NB4 (cell line): ENCODE measurements at regions not wholly inside any gene's neighbourhood (a gene's known extent, or its start where the extent isn't known, plus 50 kb on each side); places are given as distances from the start of the nearest gene placed in this dataset.

Experiments used
- DNase-seq: peaks from one replicate; pipeline ENCODE4 v3.0.0; 2010; ENCODE audit warnings: low read depth
- H3K4me3 ChIP-seq: one replicate; pipeline ENCODE4 v1.5.1; 2011; ENCODE audit warnings: mild to moderate bottlenecking, low read depth, low read length, moderate library complexity
- MAX ChIP-seq: IDR thresholded peaks from 2 replicates; pipeline ENCODE4 v1.6.1; 2011; ENCODE audit warnings: low read depth, low read length
- MYC ChIP-seq: IDR thresholded peaks from 2 replicates; pipeline ENCODE4 v1.6.1; 2011; ENCODE audit warnings: low read depth, low read length
- POLR2A ChIP-seq: IDR thresholded peaks from 2 replicates; pipeline ENCODE4 v1.6.1; 2011; ENCODE audit warnings: mild to moderate bottlenecking; ENCODE audit not compliant: insufficient read length; ENCODE audit errors: extremely low read depth
- TF ChIP-seq, protein P1 (sequence below): IDR thresholded peaks from one replicate; pipeline ENCODE4 v1.5.1; 2012; ENCODE audit warnings: low read depth, low read length

DNA sequence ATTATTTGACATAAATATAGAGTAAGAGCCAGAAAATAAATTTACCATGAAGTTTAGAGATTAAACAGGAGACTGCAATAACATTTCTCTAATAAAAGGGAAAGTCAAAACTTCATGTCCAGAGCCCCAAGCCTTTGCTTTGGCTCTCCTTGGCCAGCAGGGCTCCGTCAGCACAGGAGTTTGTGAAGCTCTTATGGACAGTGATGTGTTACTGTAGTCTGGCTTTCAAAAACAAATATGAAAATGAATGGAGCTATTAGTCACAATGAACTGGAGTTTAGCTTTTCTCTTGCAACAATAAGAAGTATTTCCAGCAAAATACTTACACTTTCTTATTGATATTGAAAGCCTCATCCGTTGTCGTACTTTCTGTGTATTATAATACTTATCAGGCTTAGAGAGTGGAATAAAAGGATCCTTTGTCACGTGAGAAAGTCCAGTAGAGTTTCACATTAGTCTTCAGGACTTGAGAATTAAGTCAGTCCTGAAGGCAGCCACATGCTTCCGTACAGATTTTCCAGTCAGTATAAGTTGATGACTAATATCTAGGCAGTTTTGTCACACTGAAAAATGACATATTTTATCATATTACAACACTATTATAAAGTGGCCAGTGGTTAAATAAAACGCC is 117.0 kb upstream of the PRL start:
- DNase-seq = no peak

GRCh38 chr6:22418714-22419113 is 121.9 kb upstream of the PRL start:
- no peak overlapping the region for H3K4me3 ChIP-seq
- TF ChIP-seq MYC (no peak), POLR2A (no peak), MAX (no peak)
- TF ChIP-seq, protein P1, sequence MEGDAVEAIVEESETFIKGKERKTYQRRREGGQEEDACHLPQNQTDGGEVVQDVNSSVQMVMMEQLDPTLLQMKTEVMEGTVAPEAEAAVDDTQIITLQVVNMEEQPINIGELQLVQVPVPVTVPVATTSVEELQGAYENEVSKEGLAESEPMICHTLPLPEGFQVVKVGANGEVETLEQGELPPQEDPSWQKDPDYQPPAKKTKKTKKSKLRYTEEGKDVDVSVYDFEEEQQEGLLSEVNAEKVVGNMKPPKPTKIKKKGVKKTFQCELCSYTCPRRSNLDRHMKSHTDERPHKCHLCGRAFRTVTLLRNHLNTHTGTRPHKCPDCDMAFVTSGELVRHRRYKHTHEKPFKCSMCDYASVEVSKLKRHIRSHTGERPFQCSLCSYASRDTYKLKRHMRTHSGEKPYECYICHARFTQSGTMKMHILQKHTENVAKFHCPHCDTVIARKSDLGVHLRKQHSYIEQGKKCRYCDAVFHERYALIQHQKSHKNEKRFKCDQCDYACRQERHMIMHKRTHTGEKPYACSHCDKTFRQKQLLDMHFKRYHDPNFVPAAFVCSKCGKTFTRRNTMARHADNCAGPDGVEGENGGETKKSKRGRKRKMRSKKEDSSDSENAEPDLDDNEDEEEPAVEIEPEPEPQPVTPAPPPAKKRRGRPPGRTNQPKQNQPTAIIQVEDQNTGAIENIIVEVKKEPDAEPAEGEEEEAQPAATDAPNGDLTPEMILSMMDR = no peak
- no peak for DNase-seq

More for the DNA sequence above, 117.0 kb upstream of the PRL start:
- TF ChIP-seq, protein P1 = no peak
- no peak for TF ChIP-seq POLR2A
- no peak for TF ChIP-seq MAX
- no peak for TF ChIP-seq MYC
- H3K4me3 ChIP-seq = no peak overlapping the region

- TF ChIP-seq MAX (no peak), MYC (no peak)
- DNase-seq = no peak
- no peak overlapping the region for H3K4me3 ChIP-seq
Measured at GRCh38 chr6:22421198-22421597, 124.4 kb upstream of the PRL start.

GRCh38 chr6:22424196-22424595 is 127.4 kb upstream of the PRL start:
- no peak for TF ChIP-seq MAX
- no peak for DNase-seq
- H3K4me3 ChIP-seq = no peak overlapping the region

- TF ChIP-seq POLR2A = no peak
- TF ChIP-seq, protein P1 = no peak
- no peak for TF ChIP-seq MAX
- TF ChIP-seq MYC = no peak
- DNase-seq = no peak
- no peak overlapping the region for H3K4me3 ChIP-seq
Measured at GRCh38 chr6:22432060-22432459, 135.2 kb upstream of the PRL start.

- TF ChIP-seq, protein P1 = no peak
- TF ChIP-seq POLR2A = no peak
- no peak for TF ChIP-seq MYC
- TF ChIP-seq MAX = no peak
- H3K4me3 ChIP-seq = no peak overlapping the region
- DNase-seq = no peak
Measured at GRCh38 chr6:22433745-22434144, 135.6 kb upstream of the HDGFL1 start.
